ENCODE measurements at regions not wholly inside any gene's neighbourhood (a gene's known extent, or its start where the extent isn't known, plus 50 kb on each side); places are given as distances from the start of the nearest gene placed in this dataset.

DNA sequence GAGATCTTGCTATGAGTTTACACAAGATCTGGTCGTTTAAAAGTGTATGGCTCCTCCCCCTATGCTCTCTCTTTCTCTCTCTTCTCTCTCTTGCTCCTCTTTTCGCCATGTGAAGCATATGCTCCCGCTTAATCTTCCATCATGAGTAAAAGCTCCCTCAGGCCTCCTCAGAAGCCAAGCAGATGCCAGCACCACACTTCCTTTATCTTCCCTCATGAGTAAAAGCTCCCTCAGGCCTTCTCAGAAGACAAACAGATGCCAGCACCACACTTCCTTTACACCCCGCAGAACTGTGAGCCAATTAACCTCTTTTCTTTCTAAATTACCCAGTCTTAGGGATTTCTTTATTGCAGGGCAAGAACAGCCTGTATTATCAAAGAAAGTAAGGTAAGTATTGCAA is 152.4 kb downstream of the SEC23A start:
- H3K4me2 ChIP-seq (ENCODE audit: insufficient read depth, low read length): no peak overlapping the region
- H3K9ac ChIP-seq (ENCODE audit: insufficient read depth in 1 of 2, low read depth in 2 of 2, low read length in 2 of 2): no peak overlapping the region
- no peak overlapping the region for H3K4me3 ChIP-seq
- H3K36me3 ChIP-seq (ENCODE audit: control insufficient read depth, insufficient read depth, low read length): no peaks in the 10 kb centered on the region
- no peaks in the 10 kb centered on the region for H3K4me1 ChIP-seq (replicated peaks in 1 of 2; ENCODE audit: control insufficient read depth in 2 of 2, insufficient read depth in 2 of 2, low read length in 2 of 2)
- WGBS (ENCODE audit: insufficient coverage, low coverage, missing lambda C conversion rate): 0% methylated on average over 4 of the region's 4 CpGs
- POLR2A ChIA-PET: no interaction called here
- H3K27me3 ChIP-seq (ENCODE audit: control insufficient read depth in 2 of 2, insufficient read depth in 2 of 2, low read length in 2 of 2): no peaks in the 10 kb centered on the region
- no peaks in the 10 kb centered on the region for H4K20me1 ChIP-seq (replicated peaks; ENCODE audit: control insufficient read depth, insufficient read depth, low read length)
- no peak overlapping the region for H3K27ac ChIP-seq (ENCODE audit: extremely low read depth, low read depth, low read length)
- CTCF ChIA-PET (ENCODE audit: low intra/inter-chr PET ratio): no interaction called here
- in situ Hi-C loops (cut with MboI): no loop called here
- TF ChIP-seq ZSCAN29 (IDR thresholded peaks at IDR 0.05) (no peak), MCM2 (IDR thresholded peaks at IDR 0.05; ENCODE audit: low read depth) (no peak), TBP (optimal IDR thresholded peaks at IDR 0.05; ENCODE audit: low read depth, low read length) (no peak)
- TF ChIP-seq, protein P1, sequence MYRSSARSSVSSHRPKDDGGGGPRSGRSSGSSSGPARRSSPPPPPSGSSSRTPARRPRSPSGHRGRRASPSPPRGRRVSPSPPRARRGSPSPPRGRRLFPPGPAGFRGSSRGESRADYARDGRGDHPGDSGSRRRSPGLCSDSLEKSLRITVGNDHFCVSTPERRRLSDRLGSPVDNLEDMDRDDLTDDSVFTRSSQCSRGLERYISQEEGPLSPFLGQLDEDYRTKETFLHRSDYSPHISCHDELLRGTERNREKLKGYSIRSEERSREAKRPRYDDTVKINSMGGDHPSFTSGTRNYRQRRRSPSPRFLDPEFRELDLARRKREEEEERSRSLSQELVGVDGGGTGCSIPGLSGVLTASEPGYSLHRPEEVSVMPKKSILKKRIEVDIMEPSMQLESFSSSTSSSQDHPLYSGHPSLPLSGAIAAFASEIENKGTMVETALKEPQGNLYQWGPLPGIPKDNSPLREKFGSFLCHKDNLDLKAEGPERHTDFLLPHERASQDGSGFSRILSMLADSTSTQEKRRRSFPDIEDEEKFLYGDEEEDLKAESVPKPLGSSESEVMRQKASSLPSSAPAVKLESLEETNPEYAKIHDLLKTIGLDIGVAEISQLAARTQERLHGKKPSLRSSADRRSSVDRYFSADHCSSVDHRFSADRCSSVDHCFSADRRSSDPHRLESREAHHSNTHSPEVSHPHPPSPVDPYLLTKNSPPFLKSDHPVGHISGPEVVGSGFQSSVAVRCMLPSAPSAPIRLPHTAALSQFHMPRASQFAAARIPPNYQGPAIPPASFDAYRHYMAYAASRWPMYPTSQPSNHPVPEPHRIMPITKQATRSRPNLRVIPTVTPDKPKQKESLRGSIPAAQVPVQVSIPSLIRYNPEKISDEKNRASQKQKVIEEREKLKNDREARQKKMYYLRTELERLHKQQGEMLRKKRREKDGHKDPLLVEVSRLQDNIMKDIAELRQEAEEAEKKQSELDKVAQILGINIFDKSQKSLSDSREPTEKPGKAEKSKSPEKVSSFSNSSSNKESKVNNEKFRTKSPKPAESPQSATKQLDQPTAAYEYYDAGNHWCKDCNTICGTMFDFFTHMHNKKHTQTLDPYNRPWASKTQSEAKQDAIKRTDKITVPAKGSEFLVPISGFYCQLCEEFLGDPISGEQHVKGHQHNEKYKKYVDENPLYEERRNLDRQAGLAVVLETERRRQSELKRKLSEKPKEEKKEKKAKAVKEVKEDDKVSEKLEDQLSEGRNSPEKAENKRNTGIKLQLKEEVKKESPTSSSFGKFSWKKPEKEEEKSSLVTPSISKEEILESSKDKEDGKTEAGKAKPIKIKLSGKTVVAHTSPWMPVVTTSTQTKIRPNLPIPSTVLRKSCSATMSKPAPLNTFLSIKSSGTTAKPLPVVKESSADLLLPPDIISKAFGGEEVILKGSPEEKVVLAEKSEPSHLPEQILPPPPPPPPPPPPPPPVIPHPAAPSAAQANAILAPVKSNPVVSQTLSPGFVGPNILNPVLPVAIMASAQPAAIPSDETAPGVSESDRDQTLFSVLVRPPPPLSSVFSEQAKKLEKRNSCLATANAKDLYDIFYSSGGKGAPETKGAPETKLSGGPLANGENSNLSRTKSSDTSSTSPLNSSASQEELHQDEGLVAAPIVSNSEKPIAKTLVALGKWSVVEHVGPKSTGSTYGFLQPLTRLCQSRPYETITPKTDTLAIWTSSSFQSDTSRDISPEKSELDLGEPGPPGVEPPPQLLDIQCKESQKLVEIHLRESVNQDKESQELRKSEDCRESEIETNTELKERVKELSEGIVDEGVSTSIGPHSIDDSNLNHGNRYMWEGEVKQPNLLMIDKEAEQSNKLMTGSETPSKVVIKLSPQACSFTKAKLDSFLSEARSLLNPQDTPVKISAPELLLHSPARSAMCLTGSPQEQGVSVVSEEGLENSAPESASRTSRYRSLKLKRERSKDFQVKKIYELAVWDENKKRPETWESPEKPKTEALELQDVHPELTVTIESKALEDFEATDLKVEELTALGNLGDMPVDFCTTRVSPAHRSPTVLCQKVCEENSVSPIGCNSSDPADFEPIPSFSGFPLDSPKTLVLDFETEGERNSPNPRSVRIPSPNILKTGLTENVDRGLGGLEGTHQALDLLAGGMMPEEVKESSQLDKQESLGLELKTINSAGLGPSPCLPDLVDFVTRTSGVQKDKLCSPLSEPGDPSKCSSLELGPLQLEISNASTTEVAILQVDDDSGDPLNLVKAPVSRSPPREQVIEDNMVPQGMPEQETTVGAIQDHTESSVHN (IDR thresholded peaks at IDR 0.05; ENCODE audit: borderline replicate concordance in 1 of 2, low read depth in 1 of 2): no peak
- TF ChIP-seq, protein P2, sequence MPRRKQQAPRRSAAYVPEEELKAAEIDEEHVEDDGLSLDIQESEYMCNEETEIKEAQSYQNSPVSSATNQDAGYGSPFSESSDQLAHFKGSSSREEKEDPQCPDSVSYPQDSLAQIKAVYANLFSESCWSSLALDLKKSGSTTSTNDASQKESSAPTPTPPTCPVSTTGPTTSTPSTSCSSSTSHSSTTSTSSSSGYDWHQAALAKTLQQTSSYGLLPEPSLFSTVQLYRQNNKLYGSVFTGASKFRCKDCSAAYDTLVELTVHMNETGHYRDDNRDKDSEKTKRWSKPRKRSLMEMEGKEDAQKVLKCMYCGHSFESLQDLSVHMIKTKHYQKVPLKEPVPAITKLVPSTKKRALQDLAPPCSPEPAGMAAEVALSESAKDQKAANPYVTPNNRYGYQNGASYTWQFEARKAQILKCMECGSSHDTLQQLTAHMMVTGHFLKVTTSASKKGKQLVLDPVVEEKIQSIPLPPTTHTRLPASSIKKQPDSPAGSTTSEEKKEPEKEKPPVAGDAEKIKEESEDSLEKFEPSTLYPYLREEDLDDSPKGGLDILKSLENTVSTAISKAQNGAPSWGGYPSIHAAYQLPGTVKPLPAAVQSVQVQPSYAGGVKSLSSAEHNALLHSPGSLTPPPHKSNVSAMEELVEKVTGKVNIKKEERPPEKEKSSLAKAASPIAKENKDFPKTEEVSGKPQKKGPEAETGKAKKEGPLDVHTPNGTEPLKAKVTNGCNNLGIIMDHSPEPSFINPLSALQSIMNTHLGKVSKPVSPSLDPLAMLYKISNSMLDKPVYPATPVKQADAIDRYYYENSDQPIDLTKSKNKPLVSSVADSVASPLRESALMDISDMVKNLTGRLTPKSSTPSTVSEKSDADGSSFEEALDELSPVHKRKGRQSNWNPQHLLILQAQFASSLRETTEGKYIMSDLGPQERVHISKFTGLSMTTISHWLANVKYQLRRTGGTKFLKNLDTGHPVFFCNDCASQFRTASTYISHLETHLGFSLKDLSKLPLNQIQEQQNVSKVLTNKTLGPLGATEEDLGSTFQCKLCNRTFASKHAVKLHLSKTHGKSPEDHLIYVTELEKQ (CRISPR knock-in tag; IDR thresholded peaks at IDR 0.05): no peak
- H3K9me3 ChIP-seq (replicated peaks; ENCODE audit: control insufficient read depth, insufficient read depth, low read depth, low read length): no peaks in the 10 kb centered on the region
- intact Hi-C loops (cut with micrococcal nuclease): no loop called here
- FAIRE-seq (no peak), ATAC-seq (no peak), DNase-seq (ENCODE audit: extremely low read depth in 1 of 4, low spot score in 3 of 4) (no peak)
- BruUV-seq (replicated peaks): no TSS peak
- H3K79me2 ChIP-seq (ENCODE audit: control insufficient read depth, insufficient read depth, low read length): no peaks in the 10 kb centered on the region
- no peaks in the 10 kb centered on the region for H3K9me1 ChIP-seq (ENCODE audit: control insufficient read depth, insufficient read depth, low read length)
- no peak overlapping the region for H2AFZ ChIP-seq (ENCODE audit: low read depth, low read length)
